HL-60 (cell line): ENCODE measurements at regions not wholly inside any gene's neighbourhood (a gene's known extent, or its start where the extent isn't known, plus 50 kb on each side); places are given as distances from the start of the nearest gene placed in this dataset.

Source experiments
- CTCF ChIP-seq: IDR thresholded peaks from one replicate; pipeline ENCODE4 v1.5.1; 2011; ENCODE audit warnings: low read length, control low read depth, inconsistent platforms; ENCODE audit not compliant: insufficient read depth
- GABPA ChIP-seq: IDR thresholded peaks from 2 replicates; pipeline ENCODE4 v1.6.1; 2012; ENCODE audit warnings: low read depth
- POLR2AphosphoS5 ChIP-seq: IDR thresholded peaks from 2 replicates; pipeline ENCODE4 v1.6.1; 2012; ENCODE audit warnings: low read depth
- SPI1 ChIP-seq: IDR thresholded peaks from 2 replicates; pipeline ENCODE4 v1.6.1; 2012; ENCODE audit warnings: low read depth, mild to moderate bottlenecking, borderline replicate concordance
- TF ChIP-seq, protein P1 (sequence below): IDR thresholded peaks from 2 replicates; pipeline ENCODE4 v1.6.1; 2012; ENCODE audit warnings: low read depth; ENCODE audit not compliant: insufficient replicate concordance

GRCh38 chr14:85934123-85934885 lies 404.4 kb downstream of the FLRT2 start:
- TF ChIP-seq CTCF = no peak
- TF ChIP-seq, protein P1, sequence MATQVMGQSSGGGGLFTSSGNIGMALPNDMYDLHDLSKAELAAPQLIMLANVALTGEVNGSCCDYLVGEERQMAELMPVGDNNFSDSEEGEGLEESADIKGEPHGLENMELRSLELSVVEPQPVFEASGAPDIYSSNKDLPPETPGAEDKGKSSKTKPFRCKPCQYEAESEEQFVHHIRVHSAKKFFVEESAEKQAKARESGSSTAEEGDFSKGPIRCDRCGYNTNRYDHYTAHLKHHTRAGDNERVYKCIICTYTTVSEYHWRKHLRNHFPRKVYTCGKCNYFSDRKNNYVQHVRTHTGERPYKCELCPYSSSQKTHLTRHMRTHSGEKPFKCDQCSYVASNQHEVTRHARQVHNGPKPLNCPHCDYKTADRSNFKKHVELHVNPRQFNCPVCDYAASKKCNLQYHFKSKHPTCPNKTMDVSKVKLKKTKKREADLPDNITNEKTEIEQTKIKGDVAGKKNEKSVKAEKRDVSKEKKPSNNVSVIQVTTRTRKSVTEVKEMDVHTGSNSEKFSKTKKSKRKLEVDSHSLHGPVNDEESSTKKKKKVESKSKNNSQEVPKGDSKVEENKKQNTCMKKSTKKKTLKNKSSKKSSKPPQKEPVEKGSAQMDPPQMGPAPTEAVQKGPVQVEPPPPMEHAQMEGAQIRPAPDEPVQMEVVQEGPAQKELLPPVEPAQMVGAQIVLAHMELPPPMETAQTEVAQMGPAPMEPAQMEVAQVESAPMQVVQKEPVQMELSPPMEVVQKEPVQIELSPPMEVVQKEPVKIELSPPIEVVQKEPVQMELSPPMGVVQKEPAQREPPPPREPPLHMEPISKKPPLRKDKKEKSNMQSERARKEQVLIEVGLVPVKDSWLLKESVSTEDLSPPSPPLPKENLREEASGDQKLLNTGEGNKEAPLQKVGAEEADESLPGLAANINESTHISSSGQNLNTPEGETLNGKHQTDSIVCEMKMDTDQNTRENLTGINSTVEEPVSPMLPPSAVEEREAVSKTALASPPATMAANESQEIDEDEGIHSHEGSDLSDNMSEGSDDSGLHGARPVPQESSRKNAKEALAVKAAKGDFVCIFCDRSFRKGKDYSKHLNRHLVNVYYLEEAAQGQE = no peak
- no peak for TF ChIP-seq POLR2AphosphoS5
- TF ChIP-seq GABPA = no peak
- TF ChIP-seq SPI1 = no peak
